NB4 (cell line): ENCODE measurements at regions not wholly inside any gene's neighbourhood (a gene's known extent, or its start where the extent isn't known, plus 50 kb on each side); places are given as distances from the start of the nearest gene placed in this dataset.

Experiments
- CTCF ChIP-seq: IDR thresholded peaks from one replicate; pipeline ENCODE4 v1.5.1; 2012; ENCODE audit warnings: low read depth, low read length
- MAX ChIP-seq: IDR thresholded peaks from 2 replicates; pipeline ENCODE4 v1.6.1; 2011; ENCODE audit warnings: low read depth, low read length
- MYC ChIP-seq: IDR thresholded peaks from 2 replicates; pipeline ENCODE4 v1.6.1; 2011; ENCODE audit warnings: low read depth, low read length
- POLR2A ChIP-seq: IDR thresholded peaks from 2 replicates; pipeline ENCODE4 v1.6.1; 2011; ENCODE audit warnings: mild to moderate bottlenecking; ENCODE audit not compliant: insufficient read length; ENCODE audit errors: extremely low read depth

GRCh38 chr17:34741967-34742366 is 162.6 kb downstream of the TMEM132E start:
- TF ChIP-seq POLR2A (no peak), CTCF (no peak), MAX (no peak), MYC (no peak)
